ENCODE measurements at regions not wholly inside any gene's neighbourhood (a gene's known extent, or its start where the extent isn't known, plus 50 kb on each side); places are given as distances from the start of the nearest gene placed in this dataset.

DNA sequence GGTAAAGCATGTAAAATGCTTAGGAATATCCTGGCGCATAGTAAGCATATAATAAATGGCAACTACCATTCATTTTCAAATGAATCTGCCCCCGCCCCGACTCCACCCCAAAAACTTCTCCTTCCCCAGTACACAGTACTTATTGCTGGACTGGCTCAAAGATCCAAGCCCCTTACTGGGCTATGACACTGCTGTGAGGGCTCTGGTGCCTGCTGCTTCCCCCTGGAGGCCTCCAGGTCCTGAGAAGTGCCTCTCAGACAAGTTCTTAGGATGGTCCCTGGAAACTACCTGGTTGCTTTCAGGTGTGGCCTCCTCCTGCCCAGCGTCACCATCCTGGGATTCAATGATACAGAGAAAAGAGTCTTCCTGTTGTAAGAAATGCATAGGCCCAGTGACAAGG is 190.6 kb upstream of the NTM start:
- WGBS (ENCODE audit: insufficient coverage, low lambda C conversion rate) = no CpG with 5 or more reads among the region's 4 CpGs

GRCh38 chr11:131185915-131186314 is 184.5 kb upstream of the NTM start:
- Histone ChIP-seq H3K27ac (ENCODE audit: low read length) (no peak overlapping the region), H3K27me3 (ENCODE audit: control insufficient read depth, insufficient read depth, low read length) (no peaks in the 10 kb centered on the region), H3K4me1 (ENCODE audit: control insufficient read depth, insufficient read depth, low read length) (no peaks in the 10 kb centered on the region), H3K4me3 (ENCODE audit: low read length) (no peak overlapping the region), H3K9me3 (ENCODE audit: control insufficient read depth, low read depth, low read length) (no peaks in the 10 kb centered on the region), H3K36me3 (ENCODE audit: control insufficient read depth, insufficient read depth, low read length) (no peaks in the 10 kb centered on the region)
- WGBS (ENCODE audit: insufficient coverage, low lambda C conversion rate) = no CpG with 5 or more reads among the region's 3 CpGs
- no peak for DNase-seq

More for the DNA sequence above, 190.6 kb upstream of the NTM start:
- no peak for DNase-seq
- no peak overlapping the region for H3K27ac ChIP-seq (ENCODE audit: low read length)
- H3K4me1 ChIP-seq (ENCODE audit: control insufficient read depth, insufficient read depth, low read length) = no peaks in the 10 kb centered on the region
- no peaks in the 10 kb centered on the region for H3K36me3 ChIP-seq (ENCODE audit: control insufficient read depth, insufficient read depth, low read length)
- H3K4me3 ChIP-seq (ENCODE audit: low read length) = no peak overlapping the region
- no peaks in the 10 kb centered on the region for H3K27me3 ChIP-seq (ENCODE audit: control insufficient read depth, insufficient read depth, low read length)
- no peaks in the 10 kb centered on the region for H3K9me3 ChIP-seq (ENCODE audit: control insufficient read depth, low read depth, low read length)

DNA sequence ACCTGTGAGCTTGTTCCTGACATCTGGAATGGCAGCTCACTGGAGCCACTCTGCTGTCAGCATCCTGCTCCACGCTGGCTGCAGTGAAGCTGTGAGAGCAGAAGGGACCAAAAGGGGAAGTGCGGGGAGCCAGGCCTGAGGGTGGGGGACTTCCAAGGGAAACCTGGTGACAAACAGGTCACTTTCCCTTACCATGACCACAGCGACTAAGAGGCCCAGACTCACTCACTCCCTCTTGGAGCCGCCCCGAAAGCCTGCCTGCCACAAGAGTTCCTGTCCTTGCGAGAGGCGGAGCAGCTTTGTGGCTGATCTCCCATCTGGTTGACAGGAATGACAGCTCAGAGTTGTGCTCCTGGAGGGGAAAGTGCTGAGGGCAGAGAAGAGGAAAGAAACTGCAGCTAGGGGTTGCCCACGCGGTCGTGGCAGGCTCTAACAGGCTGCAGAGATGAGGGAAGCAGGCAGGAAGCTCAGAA is 183.8 kb upstream of the NTM start:
- H3K4me1 ChIP-seq (ENCODE audit: control insufficient read depth, insufficient read depth, low read length) = no peaks in the 10 kb centered on the region
- no peak overlapping the region for H3K4me3 ChIP-seq (ENCODE audit: low read length)
- H3K36me3 ChIP-seq (ENCODE audit: control insufficient read depth, insufficient read depth, low read length) = no peaks in the 10 kb centered on the region
- H3K27me3 ChIP-seq (ENCODE audit: control insufficient read depth, insufficient read depth, low read length) = no peaks in the 10 kb centered on the region
- no CpG with 5 or more reads among the region's 10 CpGs for WGBS (ENCODE audit: insufficient coverage, low lambda C conversion rate)
- no peak overlapping the region for H3K27ac ChIP-seq (ENCODE audit: low read length)
- no peaks in the 10 kb centered on the region for H3K9me3 ChIP-seq (ENCODE audit: control insufficient read depth, low read depth, low read length)
- DNase-seq = no peak

GRCh38 chr11:131190446-131190845 is 180.0 kb upstream of the NTM start:
- Histone ChIP-seq H3K9me3 (ENCODE audit: control insufficient read depth, low read depth, low read length) (no peaks in the 10 kb centered on the region), H3K4me3 (ENCODE audit: low read length) (no peak overlapping the region), H3K27me3 (ENCODE audit: control insufficient read depth, insufficient read depth, low read length) (no peaks in the 10 kb centered on the region), H3K4me1 (ENCODE audit: control insufficient read depth, insufficient read depth, low read length) (no peaks in the 10 kb centered on the region), H3K36me3 (ENCODE audit: control insufficient read depth, insufficient read depth, low read length) (no peaks in the 10 kb centered on the region), H3K27ac (ENCODE audit: low read length) (no peak overlapping the region)
- WGBS (ENCODE audit: insufficient coverage, low lambda C conversion rate) = no CpG with 5 or more reads among the region's 5 CpGs
- no peak for DNase-seq

DNA sequence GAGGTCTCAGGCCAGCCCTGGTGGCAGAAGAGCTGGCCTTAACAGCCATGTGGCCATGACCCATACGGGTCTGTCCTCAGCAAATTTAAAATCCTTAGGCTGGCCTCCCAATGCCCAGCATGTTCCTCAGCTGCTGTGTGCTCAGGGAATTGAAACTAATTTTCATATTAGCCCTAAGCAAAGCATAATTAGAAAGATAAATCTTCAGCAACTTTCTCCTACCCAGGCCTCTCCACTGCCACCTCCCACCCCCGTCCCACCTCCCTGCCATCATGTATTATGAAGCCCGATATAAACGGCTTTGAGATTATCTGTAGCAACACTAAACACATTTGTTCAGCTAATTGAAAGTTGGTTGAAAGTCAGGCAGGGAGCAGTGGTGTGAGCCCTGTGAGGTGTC is 178.8 kb upstream of the NTM start:
- Histone ChIP-seq H3K9me3 (ENCODE audit: control insufficient read depth, low read depth, low read length) (no peaks in the 10 kb centered on the region), H3K4me1 (ENCODE audit: control insufficient read depth, insufficient read depth, low read length) (no peaks in the 10 kb centered on the region), H3K36me3 (ENCODE audit: control insufficient read depth, insufficient read depth, low read length) (no peaks in the 10 kb centered on the region), H3K27me3 (ENCODE audit: control insufficient read depth, insufficient read depth, low read length) (no peaks in the 10 kb centered on the region), H3K4me3 (ENCODE audit: low read length) (no peak overlapping the region), H3K27ac (ENCODE audit: low read length) (no peak overlapping the region)
- no peak for DNase-seq
- WGBS (ENCODE audit: insufficient coverage, low lambda C conversion rate) = no CpG with 5 or more reads among the region's 4 CpGs

GRCh38 chr11:131192628-131193027 is 177.8 kb upstream of the NTM start:
- no peak overlapping the region for H3K4me3 ChIP-seq (ENCODE audit: low read length)
- DNase-seq = no peak
- WGBS (ENCODE audit: insufficient coverage, low lambda C conversion rate) = 100% methylated on average over 1 of the region's 12 CpGs
- no peaks in the 10 kb centered on the region for H3K4me1 ChIP-seq (ENCODE audit: control insufficient read depth, insufficient read depth, low read length)
- no peaks in the 10 kb centered on the region for H3K36me3 ChIP-seq (ENCODE audit: control insufficient read depth, insufficient read depth, low read length)
- H3K27ac ChIP-seq (ENCODE audit: low read length) = no peak overlapping the region
- H3K27me3 ChIP-seq (ENCODE audit: control insufficient read depth, insufficient read depth, low read length) = no peaks in the 10 kb centered on the region
- H3K9me3 ChIP-seq (ENCODE audit: control insufficient read depth, low read depth, low read length) = no peaks in the 10 kb centered on the region

DNA sequence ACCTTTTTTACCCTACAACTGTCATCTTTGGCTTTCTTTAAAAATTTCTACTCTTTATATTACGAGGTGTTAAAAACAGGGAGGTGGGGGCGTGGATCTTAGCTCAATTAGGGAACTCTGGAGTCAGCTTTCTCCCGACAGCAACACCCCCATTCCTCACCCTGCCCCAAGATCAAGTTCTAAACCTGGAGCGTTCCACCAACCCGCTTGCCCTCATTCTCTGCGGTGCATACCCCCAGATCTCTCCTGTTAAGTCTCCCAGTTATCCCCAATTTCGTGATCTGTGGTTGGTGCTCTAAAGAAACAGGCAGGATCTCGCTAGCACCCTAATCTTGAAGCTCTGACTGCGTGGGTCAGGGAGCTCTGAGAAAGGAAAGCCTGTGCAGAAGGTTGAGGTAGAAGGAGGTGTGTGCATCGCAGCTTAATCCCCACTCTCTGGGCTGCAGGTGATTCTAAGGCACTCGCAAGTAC is 177.3 kb upstream of the NTM start:
- Histone ChIP-seq H3K27ac (ENCODE audit: low read length) (no peak overlapping the region), H3K4me1 (ENCODE audit: control insufficient read depth, insufficient read depth, low read length) (no peaks in the 10 kb centered on the region), H3K27me3 (ENCODE audit: control insufficient read depth, insufficient read depth, low read length) (no peaks in the 10 kb centered on the region), H3K4me3 (ENCODE audit: low read length) (no peak overlapping the region), H3K36me3 (ENCODE audit: control insufficient read depth, insufficient read depth, low read length) (no peaks in the 10 kb centered on the region), H3K9me3 (ENCODE audit: control insufficient read depth, low read depth, low read length) (no peaks in the 10 kb centered on the region)
- DNase-seq = no peak
- 100% methylated on average over 1 of the region's 11 CpGs for WGBS (ENCODE audit: insufficient coverage, low lambda C conversion rate)

DNA sequence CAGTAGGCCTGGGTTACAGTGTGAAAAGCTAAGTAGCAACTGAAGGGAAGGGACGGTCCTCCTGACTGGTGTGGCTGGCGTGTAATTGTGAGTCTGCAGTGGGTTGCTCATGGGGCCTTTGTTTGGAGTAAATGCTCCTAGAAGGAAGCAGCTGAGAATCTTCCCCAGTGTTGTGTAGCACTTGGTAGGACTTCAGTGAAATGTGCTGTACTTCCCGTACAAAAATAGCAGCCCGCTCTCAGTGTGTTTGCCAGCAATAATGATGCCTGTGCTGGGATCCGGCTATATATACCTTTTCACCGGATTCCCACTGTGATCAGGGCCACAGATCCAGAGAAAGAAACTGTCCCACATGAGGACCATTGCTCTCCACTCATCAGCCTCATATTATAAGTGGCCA is 175.7 kb upstream of the NTM start:
- no peaks in the 10 kb centered on the region for H3K27me3 ChIP-seq (ENCODE audit: control insufficient read depth, insufficient read depth, low read length)
- no peak for DNase-seq
- no peak overlapping the region for H3K27ac ChIP-seq (ENCODE audit: low read length)
- no peak overlapping the region for H3K4me3 ChIP-seq (ENCODE audit: low read length)
- no CpG with 5 or more reads among the region's 6 CpGs for WGBS (ENCODE audit: insufficient coverage, low lambda C conversion rate)
- H3K36me3 ChIP-seq (ENCODE audit: control insufficient read depth, insufficient read depth, low read length) = no peaks in the 10 kb centered on the region
- H3K4me1 ChIP-seq (ENCODE audit: control insufficient read depth, insufficient read depth, low read length) = no peaks in the 10 kb centered on the region
- no peaks in the 10 kb centered on the region for H3K9me3 ChIP-seq (ENCODE audit: control insufficient read depth, low read depth, low read length)

DNA sequence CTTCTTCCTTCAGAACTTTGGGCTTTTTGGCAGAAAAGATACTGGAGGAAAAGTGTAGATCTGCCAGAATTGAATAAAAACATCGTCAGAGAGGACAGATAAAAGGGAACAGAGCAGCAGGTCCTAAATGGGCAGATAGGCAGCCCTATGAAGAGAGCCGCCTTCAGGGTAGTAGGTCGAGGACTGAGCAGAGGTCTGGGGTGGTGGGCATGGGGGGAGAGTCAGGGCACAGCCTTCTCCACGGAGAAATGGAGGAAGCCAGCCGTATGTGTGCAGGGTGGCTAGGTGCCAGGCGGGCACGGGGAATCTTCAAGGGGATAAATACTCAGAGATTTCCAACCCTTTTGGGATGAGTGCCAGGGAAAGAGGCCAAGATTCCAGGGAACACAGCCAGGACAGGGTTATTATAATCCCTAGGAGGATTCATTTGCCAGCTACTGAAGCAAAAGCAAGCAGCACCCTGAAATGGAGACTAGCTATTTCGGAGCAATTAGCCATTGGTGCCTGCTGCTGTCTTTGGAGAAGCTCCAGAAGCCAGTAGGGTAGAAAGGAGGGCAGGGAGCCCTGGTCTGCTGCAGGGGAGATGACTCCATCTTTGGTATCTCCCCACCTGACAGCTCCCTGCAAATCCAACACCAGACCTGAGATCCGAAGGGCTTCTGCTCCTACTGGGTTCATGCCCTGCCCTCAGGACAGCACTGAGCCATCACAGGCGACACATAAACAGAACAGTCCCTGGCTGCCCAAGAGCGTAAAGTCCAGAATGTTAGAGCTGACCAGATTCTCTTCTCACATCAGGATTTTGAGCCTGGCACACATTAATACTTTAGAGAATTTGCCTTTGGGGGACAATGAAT is 174.5 kb upstream of the NTM start:
- peak; percentile 14 to 30 for DNase-seq
- Histone ChIP-seq H3K4me1 (ENCODE audit: control insufficient read depth, insufficient read depth, low read length) (no peaks in the 10 kb centered on the region), H3K4me3 (ENCODE audit: low read length) (no peak overlapping the region), H3K27me3 (ENCODE audit: control insufficient read depth, insufficient read depth, low read length) (no peaks in the 10 kb centered on the region), H3K9me3 (ENCODE audit: control insufficient read depth, low read depth, low read length) (no peaks in the 10 kb centered on the region), H3K27ac (ENCODE audit: low read length) (no peak overlapping the region), H3K36me3 (ENCODE audit: control insufficient read depth, insufficient read depth, low read length) (no peaks in the 10 kb centered on the region)
- WGBS (ENCODE audit: insufficient coverage, low lambda C conversion rate) = 76% methylated on average over 2 of the region's 11 CpGs

- Histone ChIP-seq H3K27me3 (ENCODE audit: control insufficient read depth, insufficient read depth, low read length) (no peaks in the 10 kb centered on the region), H3K9me3 (ENCODE audit: control insufficient read depth, low read depth, low read length) (no peaks in the 10 kb centered on the region), H3K36me3 (ENCODE audit: control insufficient read depth, insufficient read depth, low read length) (no peaks in the 10 kb centered on the region), H3K4me1 (ENCODE audit: control insufficient read depth, insufficient read depth, low read length) (no peaks in the 10 kb centered on the region), H3K4me3 (ENCODE audit: low read length) (no peak overlapping the region), H3K27ac (ENCODE audit: low read length) (no peak overlapping the region)
- WGBS (ENCODE audit: insufficient coverage, low lambda C conversion rate) = no CpG with 5 or more reads among the region's 15 CpGs
- no peak for DNase-seq
Measured at GRCh38 chr11:131198161-131199014, 172.0 kb upstream of the NTM start.
